H1 (cell line): ENCODE measurements at regions not wholly inside any gene's neighbourhood (a gene's known extent, or its start where the extent isn't known, plus 50 kb on each side); places are given as distances from the start of the nearest gene placed in this dataset.

Experiments used
- TAF7 ChIP-seq: optimal IDR thresholded peaks from 2 replicates; pipeline ENCODE3; 2011; ENCODE audit warnings: low read depth, mild to moderate bottlenecking, inconsistent platforms, low read length, moderate library complexity, borderline replicate concordance

GRCh38 chr3:115239717-115240116, 92.6 kb upstream of the ZBTB20 start (continued):
- no peak for TF ChIP-seq TAF7
- TF ChIP-seq, all 59 proteins: peak for 0
